ENCODE measurements at regions not wholly inside any gene's neighbourhood (a gene's known extent, or its start where the extent isn't known, plus 50 kb on each side); places are given as distances from the start of the nearest gene placed in this dataset.

GRCh38 chr7:85830982-85831381, 644.1 kb upstream of the SEMA3D start:
- Histone ChIP-seq H3F3A (ENCODE audit: insufficient read depth, low read length, poor library complexity, severe bottlenecking) (no peaks in the 10 kb centered on the region), H3K27ac (ENCODE audit: low read length) (no peak overlapping the region), H3K9ac (ENCODE audit: low read length) (no peak overlapping the region), H3K9me2 (ENCODE audit: insufficient read depth, low read length) (no peaks in the 10 kb centered on the region), H3K79me2 (replicated peaks; ENCODE audit: insufficient read depth, low read length) (no peaks in the 10 kb centered on the region), H3K4me2 (ENCODE audit: low read length) (no peak overlapping the region), H2AFZ (ENCODE audit: low read depth, low read length) (no peak overlapping the region), H4K20me1 (ENCODE audit: insufficient read depth) (no peaks in the 10 kb centered on the region), H3K9me3 (ENCODE audit: low read length) (no peaks in the 10 kb centered on the region), H3K4me3 (ENCODE audit: low read length) (no peak overlapping the region), H3K27me3 (ENCODE audit: insufficient read depth, low read depth, low read length) (no peaks in the 10 kb centered on the region), H3K36me3 (ENCODE audit: insufficient read depth, low read length) (no peaks in the 10 kb centered on the region)
- TF ChIP-seq SMC3 (conservative IDR thresholded peaks at IDR 0.05; ENCODE audit: poor library complexity) (no peak), CTCF (IDR thresholded peaks at IDR 0.05; ENCODE audit: poor library complexity, severe bottlenecking) (no peak), EZH2 (IDR thresholded peaks at IDR 0.05; ENCODE audit: borderline replicate concordance, insufficient read depth, low read length, poor library complexity, severe bottlenecking) (no peak), MXI1 (conservative IDR thresholded peaks at IDR 0.05; ENCODE audit: poor library complexity, severe bottlenecking) (no peak), POLR2AphosphoS5 (IDR thresholded peaks at IDR 0.05) (no peak), TAF1 (IDR thresholded peaks at IDR 0.05; ENCODE audit: low read depth) (no peak), EP300 (conservative IDR thresholded peaks at IDR 0.05; ENCODE audit: poor library complexity, severe bottlenecking) (no peak), RAD21 (conservative IDR thresholded peaks at IDR 0.05) (no peak)
- TF ChIP-seq, protein P1, sequence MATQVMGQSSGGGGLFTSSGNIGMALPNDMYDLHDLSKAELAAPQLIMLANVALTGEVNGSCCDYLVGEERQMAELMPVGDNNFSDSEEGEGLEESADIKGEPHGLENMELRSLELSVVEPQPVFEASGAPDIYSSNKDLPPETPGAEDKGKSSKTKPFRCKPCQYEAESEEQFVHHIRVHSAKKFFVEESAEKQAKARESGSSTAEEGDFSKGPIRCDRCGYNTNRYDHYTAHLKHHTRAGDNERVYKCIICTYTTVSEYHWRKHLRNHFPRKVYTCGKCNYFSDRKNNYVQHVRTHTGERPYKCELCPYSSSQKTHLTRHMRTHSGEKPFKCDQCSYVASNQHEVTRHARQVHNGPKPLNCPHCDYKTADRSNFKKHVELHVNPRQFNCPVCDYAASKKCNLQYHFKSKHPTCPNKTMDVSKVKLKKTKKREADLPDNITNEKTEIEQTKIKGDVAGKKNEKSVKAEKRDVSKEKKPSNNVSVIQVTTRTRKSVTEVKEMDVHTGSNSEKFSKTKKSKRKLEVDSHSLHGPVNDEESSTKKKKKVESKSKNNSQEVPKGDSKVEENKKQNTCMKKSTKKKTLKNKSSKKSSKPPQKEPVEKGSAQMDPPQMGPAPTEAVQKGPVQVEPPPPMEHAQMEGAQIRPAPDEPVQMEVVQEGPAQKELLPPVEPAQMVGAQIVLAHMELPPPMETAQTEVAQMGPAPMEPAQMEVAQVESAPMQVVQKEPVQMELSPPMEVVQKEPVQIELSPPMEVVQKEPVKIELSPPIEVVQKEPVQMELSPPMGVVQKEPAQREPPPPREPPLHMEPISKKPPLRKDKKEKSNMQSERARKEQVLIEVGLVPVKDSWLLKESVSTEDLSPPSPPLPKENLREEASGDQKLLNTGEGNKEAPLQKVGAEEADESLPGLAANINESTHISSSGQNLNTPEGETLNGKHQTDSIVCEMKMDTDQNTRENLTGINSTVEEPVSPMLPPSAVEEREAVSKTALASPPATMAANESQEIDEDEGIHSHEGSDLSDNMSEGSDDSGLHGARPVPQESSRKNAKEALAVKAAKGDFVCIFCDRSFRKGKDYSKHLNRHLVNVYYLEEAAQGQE (IDR thresholded peaks at IDR 0.05; ENCODE audit: borderline replicate concordance) = no peak

- Histone ChIP-seq H3K9me2 (ENCODE audit: insufficient read depth, low read length) (no peaks in the 10 kb centered on the region), H3F3A (ENCODE audit: insufficient read depth, low read length, poor library complexity, severe bottlenecking) (no peaks in the 10 kb centered on the region), H3K9me3 (ENCODE audit: low read length) (no peaks in the 10 kb centered on the region), H3K4me2 (ENCODE audit: low read length) (no peak overlapping the region), H3K4me3 (ENCODE audit: low read length) (no peak overlapping the region), H3K27ac (ENCODE audit: low read length) (no peak overlapping the region), H3K79me2 (replicated peaks; ENCODE audit: insufficient read depth, low read length) (no peaks in the 10 kb centered on the region), H3K27me3 (ENCODE audit: insufficient read depth, low read depth, low read length) (no peaks in the 10 kb centered on the region), H3K9ac (ENCODE audit: low read length) (no peak overlapping the region), H4K20me1 (ENCODE audit: insufficient read depth) (no peaks in the 10 kb centered on the region), H3K36me3 (ENCODE audit: insufficient read depth, low read length) (no peaks in the 10 kb centered on the region), H2AFZ (ENCODE audit: low read depth, low read length) (no peak overlapping the region)
- peak; percentile 95 for TF ChIP-seq SMC3 (conservative IDR thresholded peaks at IDR 0.05; ENCODE audit: poor library complexity)
- TF ChIP-seq EZH2 (IDR thresholded peaks at IDR 0.05; ENCODE audit: borderline replicate concordance, insufficient read depth, low read length, poor library complexity, severe bottlenecking) = no peak
- TF ChIP-seq POLR2AphosphoS5 (IDR thresholded peaks at IDR 0.05) = no peak
- TF ChIP-seq RAD21 (conservative IDR thresholded peaks at IDR 0.05) = peak; percentile 94
- TF ChIP-seq MXI1 (conservative IDR thresholded peaks at IDR 0.05; ENCODE audit: poor library complexity, severe bottlenecking) = no peak
- TF ChIP-seq EP300 (conservative IDR thresholded peaks at IDR 0.05; ENCODE audit: poor library complexity, severe bottlenecking) = no peak
- TF ChIP-seq, protein P1 (IDR thresholded peaks at IDR 0.05; ENCODE audit: borderline replicate concordance) = no peak
- TF ChIP-seq TAF1 (IDR thresholded peaks at IDR 0.05; ENCODE audit: low read depth) = no peak
- peak; percentile 87 for TF ChIP-seq CTCF (IDR thresholded peaks at IDR 0.05; ENCODE audit: poor library complexity, severe bottlenecking)
Measured at GRCh38 chr7:85829817-85830432, 643.1 kb upstream of the SEMA3D start.
